HUES64 (cell line): ENCODE measurements at regions not wholly inside any gene's neighbourhood (a gene's known extent, or its start where the extent isn't known, plus 50 kb on each side); places are given as distances from the start of the nearest gene placed in this dataset.
"Not testable (repeated sequence)": the region's sequence is repeated elsewhere in the genome, so short reads cannot be mapped to it uniquely, and the experiment has no call there.

Source experiments
- H3K27ac ChIP-seq: 2 replicates; pipeline ENCODE4 v1.7.0; 2013; ENCODE audit warnings: low read depth, low read length, inconsistent platforms
- H3K27me3 ChIP-seq: 2 replicates; pipeline ENCODE4 v1.6.1; 2013; ENCODE audit warnings: mild to moderate bottlenecking, low read length; ENCODE audit not compliant: insufficient read depth
- H3K36me3 ChIP-seq: 2 replicates; pipeline ENCODE4 v1.6.1; 2013; ENCODE audit warnings: mild to moderate bottlenecking, low read length; ENCODE audit not compliant: insufficient read depth
- H3K4me1 ChIP-seq: 2 replicates; pipeline ENCODE4 v1.6.1; 2013; ENCODE audit warnings: mild to moderate bottlenecking, low read length, moderate library complexity; ENCODE audit not compliant: insufficient read depth
- H3K4me3 ChIP-seq: 2 replicates; pipeline ENCODE4 v1.5.1; 2013; ENCODE audit warnings: mild to moderate bottlenecking, low read length, moderate library complexity
- H3K9ac ChIP-seq: 2 replicates; pipeline ENCODE4 v1.6.1; 2013; ENCODE audit warnings: mild to moderate bottlenecking, low read depth, low read length
- H3K9me3 ChIP-seq: 2 replicates; pipeline ENCODE4 v1.6.1; 2013; ENCODE audit warnings: low read depth, low read length; ENCODE audit not compliant: insufficient read depth
- WGBS: fragments of 150-250, 120-280 bp; methylation state at CpG from one replicate; pipeline ENCODE4 v1.1.7; 2013; ENCODE audit warnings: missing lambda C conversion rate; 5-methylcytosine and 5-hydroxymethylcytosine counted together

- H3K9ac ChIP-seq = no peak overlapping the region
Observed at GRCh38 chr4:147163311-147163710, 217.6 kb upstream of the TTC29 start.

GRCh38 chr4:147168200-147168599 is 222.5 kb upstream of the TTC29 start:
- not testable (repeated sequence) for H3K27ac ChIP-seq, H3K27me3 ChIP-seq, H3K4me1 ChIP-seq, H3K4me3 ChIP-seq, H3K9me3 ChIP-seq, H3K9ac ChIP-seq, H3K36me3 ChIP-seq

More at GRCh38 chr4:147163311-147163710, 217.6 kb upstream of the TTC29 start:
- Histone ChIP-seq H3K36me3 (no peaks in the 10 kb centered on the region), H3K27me3 (no peaks in the 10 kb centered on the region), H3K9me3 (no peaks in the 10 kb centered on the region), H3K27ac (no peak overlapping the region), H3K4me3 (no peak overlapping the region), H3K4me1 (0 out of 2 replicates have a peak, but pooled peaks cover 4% of the 10 kb centered on the region)

GRCh38 chr4:147173322-147173721 is 227.7 kb upstream of the TTC29 start:
- Histone ChIP-seq H3K27me3 (no peaks in the 10 kb centered on the region), H3K36me3 (no peaks in the 10 kb centered on the region), H3K4me3 (no peak overlapping the region), H3K9ac (no peak overlapping the region), H3K4me1 (peaks cover 5% of the 10 kb centered on the region; the same call in 1 of the 2 replicates), H3K9me3 (no peaks in the 10 kb centered on the region), H3K27ac (no peak overlapping the region)
- no CpG with 5 or more reads among the region's 1 CpG for WGBS

GRCh38 chr4:147173797-147174432 is 228.3 kb upstream of the TTC29 start:
- H3K36me3 ChIP-seq = no peaks in the 10 kb centered on the region
- H3K9me3 ChIP-seq = no peaks in the 10 kb centered on the region
- no peaks in the 10 kb centered on the region for H3K27me3 ChIP-seq
- no peak overlapping the region for H3K4me3 ChIP-seq
- WGBS = 92% methylated on average over 6 of the region's 7 CpGs
- H3K9ac ChIP-seq = no peak overlapping the region
- peaks cover 5% of the 10 kb centered on the region; the same call in 1 of the 2 replicates for H3K4me1 ChIP-seq
- H3K27ac ChIP-seq = no peak overlapping the region

- Histone ChIP-seq H3K36me3 (no peaks in the 10 kb centered on the region), H3K9me3 (no peaks in the 10 kb centered on the region), H3K4me1 (peaks cover 5% of the 10 kb centered on the region; the same call in 1 of the 2 replicates)
Observed at GRCh38 chr4:147174591-147174990, 228.9 kb upstream of the TTC29 start.

GRCh38 chr4:147175460-147176025 is 229.9 kb upstream of the TTC29 start:
- Histone ChIP-seq H3K9me3 (no peaks in the 10 kb centered on the region), H3K4me3 (no peak overlapping the region)
- WGBS = 88% methylated on average over 1 of the region's 1 CpG

More at GRCh38 chr4:147174591-147174990, 228.9 kb upstream of the TTC29 start:
- Histone ChIP-seq H3K9ac (no peak overlapping the region), H3K4me3 (no peak overlapping the region), H3K27me3 (no peaks in the 10 kb centered on the region), H3K27ac (no peak overlapping the region)
- no CpG with 5 or more reads among the region's 1 CpG for WGBS

GRCh38 chr4:147182041-147182440 is 236.4 kb upstream of the TTC29 start:
- Histone ChIP-seq H3K9ac (no peak overlapping the region), H3K4me1 (no peaks in the 10 kb centered on the region; the same call in 1 of the 2 replicates), H3K4me3 (no peak overlapping the region), H3K36me3 (no peaks in the 10 kb centered on the region), H3K27ac (no peak overlapping the region), H3K9me3 (no peaks in the 10 kb centered on the region), H3K27me3 (no peaks in the 10 kb centered on the region)
- 96% methylated on average over 2 of the region's 2 CpGs for WGBS

More at GRCh38 chr4:147175460-147176025, 229.9 kb upstream of the TTC29 start:
- Histone ChIP-seq H3K27ac (no peak overlapping the region; the same call in 1 of the 2 replicates), H3K27me3 (no peaks in the 10 kb centered on the region), H3K9ac (no peak overlapping the region), H3K4me1 (peaks cover 5% of the 10 kb centered on the region; the same call in 1 of the 2 replicates), H3K36me3 (no peaks in the 10 kb centered on the region)

GRCh38 chr4:147192679-147193078 is 247.0 kb upstream of the TTC29 start:
- peaks cover 15% of the 10 kb centered on the region for H3K4me1 ChIP-seq
- no peaks in the 10 kb centered on the region for H3K27me3 ChIP-seq
- H3K9ac ChIP-seq = no peak overlapping the region
- H3K4me3 ChIP-seq = no peak overlapping the region
- H3K27ac ChIP-seq = no peak overlapping the region
- no peaks in the 10 kb centered on the region for H3K9me3 ChIP-seq
- H3K36me3 ChIP-seq = no peaks in the 10 kb centered on the region

GRCh38 chr4:147194114-147194513 is 248.4 kb upstream of the TTC29 start:
- Histone ChIP-seq H3K4me3 (no peak overlapping the region), H3K4me1 (peaks cover 29% of the 10 kb centered on the region), H3K27me3 (no peaks in the 10 kb centered on the region), H3K9ac (no peak overlapping the region), H3K27ac (no peak overlapping the region), H3K9me3 (no peaks in the 10 kb centered on the region), H3K36me3 (no peaks in the 10 kb centered on the region)
- 89% methylated on average over 3 of the region's 3 CpGs for WGBS

GRCh38 chr4:147194604-147195003 is 248.9 kb upstream of the TTC29 start:
- Histone ChIP-seq H3K4me3 (no peak overlapping the region), H3K9me3 (no peaks in the 10 kb centered on the region), H3K36me3 (no peaks in the 10 kb centered on the region), H3K27me3 (no peaks in the 10 kb centered on the region), H3K27ac (no peak overlapping the region), H3K4me1 (peaks cover 29% of the 10 kb centered on the region), H3K9ac (no peak overlapping the region)
- WGBS = 94% methylated on average over 3 of the region's 3 CpGs

GRCh38 chr4:147195386-147195785 is 249.7 kb upstream of the TTC29 start:
- 91% methylated on average over 2 of the region's 2 CpGs for WGBS
- peaks cover 29% of the 10 kb centered on the region for H3K4me1 ChIP-seq
- no peak overlapping the region for H3K4me3 ChIP-seq

More at GRCh38 chr4:147195386-147195785, 249.7 kb upstream of the TTC29 start:
- H3K27me3 ChIP-seq = no peaks in the 10 kb centered on the region
- H3K36me3 ChIP-seq = no peaks in the 10 kb centered on the region
- H3K9me3 ChIP-seq = no peaks in the 10 kb centered on the region
- H3K27ac ChIP-seq = no peak overlapping the region
- no peak overlapping the region for H3K9ac ChIP-seq
